Testis (tissue), 2 donors: ENCODE measurements at regions not wholly inside any gene's neighbourhood (a gene's known extent, or its start where the extent isn't known, plus 50 kb on each side); places are given as distances from the start of the nearest gene placed in this dataset.

ENCODE experiments used
- DNase-seq: peaks from one replicate; pipeline ENCODE4 v3.0.0-alpha.2; 2019
- H3K27ac ChIP-seq, 2 donors: fragments of 200-600 bp; sonication (generic); one replicate each; pipeline ENCODE4 v1.5.1; 2019
- H3K27me3 ChIP-seq: fragments of 200-600 bp; sonication (generic); one replicate; pipeline ENCODE4 v1.5.1; 2019
- H3K36me3 ChIP-seq: fragments of 200-600 bp; sonication (generic); one replicate; pipeline ENCODE4 v1.5.1; 2017; ENCODE audit warnings: low read depth; ENCODE audit errors: missing control alignments
- H3K4me1 ChIP-seq: fragments of 200-600 bp; sonication (generic); one replicate; pipeline ENCODE4 v1.5.1; 2019
- H3K4me3 ChIP-seq, 2 donors: fragments of 200-600 bp; sonication (generic); one replicate each; pipeline ENCODE4 v1.5.1; 2017 to 2019
- H3K9me3 ChIP-seq: fragments of 200-600 bp; sonication (generic); one replicate; pipeline ENCODE4 v1.5.1; 2017
- POLR2A ChIP-seq: fragments of 450-650 bp; IDR thresholded peaks from one replicate; pipeline ENCODE4 v1.6.1; 2017; ENCODE audit warnings: antibody characterized with exemption, mild to moderate bottlenecking, moderate library complexity
- WGBS, 2 donors: methylation state at CpG; one replicate each; pipeline ENCODE4 v1.1.5; 2018; 5-methylcytosine and 5-hydroxymethylcytosine counted together
- intact Hi-C: fragments of 100-400 bp; cut with DNase I; formaldehyde crosslinking; loops from one replicate; pipeline ENCODE4 v1.15.1; 2023; ENCODE audit warnings: low total_unique reads
- TF ChIP-seq, protein P1 (sequence below), 3 experiments: fragments of 450-650 bp in 2 of 3; fragments of 200-600 bp in 1 of 3; sonication (generic) in 1 of 3; IDR thresholded peaks; one replicate each; pipeline ENCODE4 v1.5.1; 2016 to 2019; ENCODE audit warnings: antibody characterized with exemption in 3 of 3, mild to moderate bottlenecking in 2 of 3, moderate library complexity in 1 of 3

DNA sequence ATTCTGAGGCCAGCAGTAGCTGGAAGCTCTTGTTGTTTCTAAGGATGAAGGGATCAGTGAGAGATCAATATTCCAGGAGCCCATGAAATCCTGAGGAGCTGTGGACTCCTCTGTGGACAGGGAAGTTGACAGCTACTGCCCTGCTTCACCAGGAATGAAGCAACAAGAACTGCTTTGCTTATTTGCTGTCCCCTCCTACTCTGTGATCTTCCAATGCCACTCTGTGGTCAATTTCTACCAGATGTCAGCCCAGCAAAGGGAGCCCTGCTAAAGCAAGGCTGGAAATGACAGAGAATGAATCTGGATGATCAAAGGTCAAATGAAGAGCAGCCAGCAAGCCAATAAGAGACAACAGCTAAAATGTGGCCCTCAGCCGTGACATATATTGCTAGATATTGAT lies 227.5 kb upstream of the CHRM2 start:
- H3K9me3 ChIP-seq: no peaks in the 10 kb centered on the region
- H3K4me1 ChIP-seq: no peaks in the 10 kb centered on the region
- TF ChIP-seq, protein P1, sequence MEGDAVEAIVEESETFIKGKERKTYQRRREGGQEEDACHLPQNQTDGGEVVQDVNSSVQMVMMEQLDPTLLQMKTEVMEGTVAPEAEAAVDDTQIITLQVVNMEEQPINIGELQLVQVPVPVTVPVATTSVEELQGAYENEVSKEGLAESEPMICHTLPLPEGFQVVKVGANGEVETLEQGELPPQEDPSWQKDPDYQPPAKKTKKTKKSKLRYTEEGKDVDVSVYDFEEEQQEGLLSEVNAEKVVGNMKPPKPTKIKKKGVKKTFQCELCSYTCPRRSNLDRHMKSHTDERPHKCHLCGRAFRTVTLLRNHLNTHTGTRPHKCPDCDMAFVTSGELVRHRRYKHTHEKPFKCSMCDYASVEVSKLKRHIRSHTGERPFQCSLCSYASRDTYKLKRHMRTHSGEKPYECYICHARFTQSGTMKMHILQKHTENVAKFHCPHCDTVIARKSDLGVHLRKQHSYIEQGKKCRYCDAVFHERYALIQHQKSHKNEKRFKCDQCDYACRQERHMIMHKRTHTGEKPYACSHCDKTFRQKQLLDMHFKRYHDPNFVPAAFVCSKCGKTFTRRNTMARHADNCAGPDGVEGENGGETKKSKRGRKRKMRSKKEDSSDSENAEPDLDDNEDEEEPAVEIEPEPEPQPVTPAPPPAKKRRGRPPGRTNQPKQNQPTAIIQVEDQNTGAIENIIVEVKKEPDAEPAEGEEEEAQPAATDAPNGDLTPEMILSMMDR (IDR thresholded peaks at IDR 0.05): no peak
- TF ChIP-seq POLR2A: no peak
- H3K27ac ChIP-seq: no peak overlapping the region
- H3K36me3 ChIP-seq: no peaks in the 10 kb centered on the region
- H3K4me3 ChIP-seq: no peak overlapping the region
- intact Hi-C loops: no loop called here
- H3K27me3 ChIP-seq: no peaks in the 10 kb centered on the region
- DNase-seq: no peak
- 89 to 94% methylated on average over 1 of the region's 1 CpG for WGBS, 2 donors

DNA sequence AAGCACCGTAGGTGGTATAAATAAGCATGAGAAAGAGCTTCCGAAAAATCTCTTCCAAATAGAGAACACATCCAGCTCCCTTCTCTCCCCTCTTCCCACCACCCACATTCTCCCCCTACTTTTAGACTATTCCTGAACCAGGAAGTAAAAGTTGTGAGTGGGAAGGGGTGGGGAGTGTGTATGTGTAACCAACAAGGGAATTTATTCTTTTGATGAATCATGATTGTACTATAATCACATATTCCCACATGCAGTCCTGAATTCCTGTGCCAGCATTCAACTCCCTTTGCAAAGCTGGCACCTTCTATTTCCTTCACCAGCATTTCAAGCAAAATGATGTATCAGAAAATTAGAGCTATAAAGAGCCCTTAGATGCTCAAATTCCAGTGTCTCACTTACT lies 230.6 kb upstream of the CHRM2 start:
- TF ChIP-seq, protein P1 (IDR thresholded peaks at IDR 0.05): no peak
- no peak for TF ChIP-seq POLR2A
- intact Hi-C loops: no loop called here
- H3K4me3 ChIP-seq: no peak overlapping the region
- no peaks in the 10 kb centered on the region for H3K27me3 ChIP-seq
- H3K4me1 ChIP-seq: no peaks in the 10 kb centered on the region
- 77 to 82% methylated on average over 2 of the region's 2 CpGs for WGBS, 2 donors
- no peak for DNase-seq
- H3K9me3 ChIP-seq: no peaks in the 10 kb centered on the region
- H3K36me3 ChIP-seq: no peaks in the 10 kb centered on the region
- H3K27ac ChIP-seq: no peak overlapping the region

DNA sequence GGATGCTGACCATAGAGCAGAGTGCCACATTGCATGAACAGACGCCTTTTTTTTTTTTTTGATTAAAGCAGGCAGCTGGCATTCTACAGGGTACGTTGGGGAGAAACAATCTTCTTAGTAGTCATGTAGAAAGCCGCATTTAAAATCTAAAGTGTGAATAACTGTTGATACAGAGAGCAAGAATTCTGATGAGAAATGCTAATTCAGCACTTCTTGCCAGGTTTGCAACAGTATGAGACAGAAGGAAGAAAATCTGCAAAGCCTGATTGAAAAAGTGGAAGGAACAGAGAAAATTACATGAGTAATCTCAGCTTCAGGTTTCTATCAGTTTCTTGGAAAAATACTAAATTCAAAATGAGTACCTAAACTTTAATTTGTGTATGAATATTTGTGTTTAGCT lies 232.7 kb upstream of the CHRM2 start:
- Histone ChIP-seq H3K4me3 (no peak overlapping the region), H3K4me1 (no peaks in the 10 kb centered on the region), H3K27me3 (no peaks in the 10 kb centered on the region), H3K27ac (no peak overlapping the region), H3K9me3 (no peaks in the 10 kb centered on the region), H3K36me3 (no peaks in the 10 kb centered on the region)
- intact Hi-C loops: no loop called here
- no peak for DNase-seq
- no peak for TF ChIP-seq POLR2A
- TF ChIP-seq, protein P1 (IDR thresholded peaks at IDR 0.05): no peak
- WGBS, 2 donors: 75 to 77% methylated on average over 3 of the region's 3 CpGs

DNA sequence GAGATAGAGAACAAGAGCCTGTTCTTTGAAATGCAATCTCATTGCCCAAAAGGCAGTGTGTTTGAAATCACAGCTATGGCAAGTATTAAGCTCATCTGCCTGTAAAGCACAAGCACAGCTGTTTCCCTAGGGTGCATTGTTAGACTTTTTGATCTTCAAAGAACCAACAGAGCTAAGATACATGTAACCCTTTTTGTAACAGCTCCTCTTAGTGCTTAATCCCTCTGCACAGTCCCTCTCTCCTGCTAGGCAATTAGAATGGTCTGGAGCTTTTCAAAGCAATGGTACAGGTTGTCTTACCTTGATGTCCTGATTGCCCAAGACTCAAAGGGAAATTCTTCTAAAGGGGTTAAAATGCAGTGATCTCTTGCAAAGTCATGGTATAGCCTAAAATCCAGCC lies 249.6 kb upstream of the CHRM2 start:
- intact Hi-C loops: no loop called here
- Histone ChIP-seq H3K27me3 (no peaks in the 10 kb centered on the region), H3K4me1 (no peaks in the 10 kb centered on the region), H3K9me3 (no peaks in the 10 kb centered on the region), H3K27ac (no peak overlapping the region), H3K36me3 (no peaks in the 10 kb centered on the region), H3K4me3 (no peak overlapping the region)
- TF ChIP-seq, protein P1 (IDR thresholded peaks at IDR 0.05): no peak
- no peak for TF ChIP-seq POLR2A
- no peak for DNase-seq

DNA sequence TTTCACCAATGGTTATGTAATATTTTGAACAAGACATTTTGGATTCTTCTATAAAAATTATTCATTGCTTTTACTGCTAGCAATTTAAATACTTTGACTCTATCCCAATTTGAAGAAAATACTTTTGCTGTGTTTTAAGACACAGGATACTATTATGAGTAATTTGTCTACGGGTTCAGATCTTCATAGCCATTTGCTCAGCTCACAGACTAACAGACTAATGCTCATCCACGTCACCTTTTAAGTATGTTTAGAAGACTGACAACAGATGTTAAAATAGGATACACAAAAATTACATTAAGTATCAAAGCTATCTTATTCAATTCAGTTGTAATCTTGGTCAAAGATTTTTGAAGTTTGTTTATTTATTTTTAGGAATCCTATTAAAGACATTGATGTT lies 251.3 kb upstream of the CHRM2 start:
- intact Hi-C loops: no loop called here
- Histone ChIP-seq H3K4me1 (no peaks in the 10 kb centered on the region), H3K27ac (no peak overlapping the region), H3K4me3 (no peak overlapping the region), H3K9me3 (no peaks in the 10 kb centered on the region), H3K36me3 (no peaks in the 10 kb centered on the region), H3K27me3 (no peaks in the 10 kb centered on the region)
- no peak for DNase-seq
- WGBS, 2 donors: 80 to 84% methylated on average over 2 of the region's 2 CpGs
- TF ChIP-seq, protein P1 (IDR thresholded peaks at IDR 0.05): no peak
- TF ChIP-seq POLR2A: no peak
